ENCODE measurements at regions not wholly inside any gene's neighbourhood (a gene's known extent, or its start where the extent isn't known, plus 50 kb on each side); places are given as distances from the start of the nearest gene placed in this dataset.
"Not testable (repeated sequence)": the region's sequence is repeated elsewhere in the genome, so short reads cannot be mapped to it uniquely, and the experiment has no call there.

DNA sequence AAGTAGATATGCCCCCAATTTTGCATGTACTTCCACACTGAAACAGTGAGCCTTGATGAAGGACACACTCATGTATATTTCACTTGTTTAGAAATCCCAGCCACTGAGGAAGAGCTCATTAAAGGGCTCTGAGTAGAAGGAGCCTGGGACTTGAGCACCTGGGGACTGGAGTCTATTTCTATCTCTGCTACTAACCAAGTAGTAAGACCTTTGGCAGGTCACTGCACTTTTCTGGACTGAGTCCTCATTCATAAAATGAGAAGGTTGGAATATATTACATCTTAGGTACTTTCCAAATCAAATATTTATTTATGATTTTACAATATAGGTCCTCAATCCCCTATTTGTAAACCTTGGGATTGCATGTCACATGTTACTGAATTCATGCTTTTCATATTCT is 78.2 kb upstream of the C4orf54 start:
- Histone ChIP-seq H3K27me3 (no peaks in the 10 kb centered on the region), H3K27ac (no peak overlapping the region), H3K9me3 (no peaks in the 10 kb centered on the region), H3K36me3 (no peaks in the 10 kb centered on the region), H3K4me3 (no peak overlapping the region), H3K4me1 (no peaks in the 10 kb centered on the region)
- no peak for TF ChIP-seq CTCF (IDR thresholded peaks at IDR 0.05)
- no peak for DNase-seq
- intact Hi-C loops (cut with DNase I): no loop called here
- ATAC-seq: no peak

GRCh38 chr4:99734583-99735322 is 77.1 kb upstream of the C4orf54 start:
- Histone ChIP-seq H3K4me1 (no peaks in the 10 kb centered on the region), H3K27me3 (no peaks in the 10 kb centered on the region), H3K27ac (no peak overlapping the region), H3K9me3 (no peaks in the 10 kb centered on the region), H3K36me3 (no peaks in the 10 kb centered on the region), H3K4me3 (no peak overlapping the region)
- no peak for DNase-seq
- no peak for TF ChIP-seq CTCF (IDR thresholded peaks at IDR 0.05)
- intact Hi-C loops (cut with DNase I): no loop called here
- no peak for ATAC-seq

DNA sequence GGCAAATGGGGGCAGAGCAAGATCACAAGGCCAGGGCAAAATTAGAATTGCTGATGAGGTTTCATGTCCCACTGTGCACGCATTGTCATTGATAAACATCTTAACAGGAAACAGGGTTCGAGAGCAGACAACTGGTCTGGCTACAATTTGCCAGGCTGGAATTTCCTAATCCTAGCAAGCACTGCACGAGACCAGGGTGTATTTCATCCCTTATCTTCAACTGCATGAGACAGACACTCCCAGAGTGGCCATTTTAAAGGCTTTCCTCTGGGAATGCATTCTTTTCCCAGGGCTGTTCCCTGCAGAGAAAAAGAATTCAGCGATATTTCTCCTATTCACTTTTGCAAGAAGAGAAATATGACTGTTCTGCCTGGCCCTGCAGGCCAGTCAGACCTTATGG is 75.8 kb upstream of the C4orf54 start:
- DNase-seq; H3K4me3 ChIP-seq; H3K4me1 ChIP-seq; H3K9me3 ChIP-seq; intact Hi-C loops (cut with DNase I); H3K27me3 ChIP-seq; ATAC-seq; H3K36me3 ChIP-seq; H3K27ac ChIP-seq: not testable (repeated sequence)

DNA sequence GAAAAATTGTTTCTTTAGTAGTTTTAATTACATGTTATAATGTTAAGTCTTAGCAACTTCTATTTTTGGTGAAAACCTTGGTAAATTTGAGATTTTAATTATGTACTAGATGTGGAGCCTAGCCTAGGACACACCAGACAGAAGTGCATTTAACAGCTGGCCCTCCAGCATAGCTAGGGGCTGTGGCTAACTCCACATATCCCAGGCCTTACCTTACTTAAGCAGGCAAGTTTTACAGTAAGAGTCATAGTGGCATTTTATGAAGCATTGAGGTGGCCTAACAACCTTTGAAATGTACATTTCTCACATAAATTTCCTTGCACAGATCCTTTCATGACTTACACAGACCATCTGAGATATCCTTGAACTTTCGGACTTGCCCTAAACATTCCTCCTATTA is 71.6 kb upstream of the C4orf54 start:
- Histone ChIP-seq H3K27ac (no peak overlapping the region), H3K4me3 (no peak overlapping the region), H3K4me1 (no peaks in the 10 kb centered on the region), H3K27me3 (no peaks in the 10 kb centered on the region), H3K9me3 (no peaks in the 10 kb centered on the region), H3K36me3 (no peaks in the 10 kb centered on the region)
- DNase-seq: no peak
- no peak for ATAC-seq
- intact Hi-C loops (cut with DNase I): no loop called here
- no peak for TF ChIP-seq CTCF (IDR thresholded peaks at IDR 0.05)

GRCh38 chr4:99724067-99724466 is 66.4 kb upstream of the C4orf54 start:
- Histone ChIP-seq H3K4me3 (no peak overlapping the region), H3K27me3 (no peaks in the 10 kb centered on the region), H3K9me3 (no peaks in the 10 kb centered on the region), H3K4me1 (peaks cover 10% of the 10 kb centered on the region), H3K36me3 (no peaks in the 10 kb centered on the region), H3K27ac (no peak overlapping the region)
- DNase-seq (no peak), ATAC-seq (no peak)
- intact Hi-C loops (cut with DNase I): no loop called here
- TF ChIP-seq CTCF (IDR thresholded peaks at IDR 0.05): no peak

- Histone ChIP-seq H3K4me1 (peaks cover 10% of the 10 kb centered on the region), H3K4me3 (no peak overlapping the region), H3K36me3 (no peaks in the 10 kb centered on the region), H3K9me3 (no peaks in the 10 kb centered on the region), H3K27ac (no peak overlapping the region), H3K27me3 (no peaks in the 10 kb centered on the region)
- TF ChIP-seq CTCF (IDR thresholded peaks at IDR 0.05): no peak
- ATAC-seq (peak; percentile 94), DNase-seq (peak; percentile 65)
- intact Hi-C loops (cut with DNase I): no loop called here
Measured at GRCh38 chr4:99723612-99724011, 66.0 kb upstream of the C4orf54 start.
